GM04503 (cell line): ENCODE measurements at regions not wholly inside any gene's neighbourhood (a gene's known extent, or its start where the extent isn't known, plus 50 kb on each side); places are given as distances from the start of the nearest gene placed in this dataset.
"Not testable (repeated sequence)": the region's sequence is repeated elsewhere in the genome, so short reads cannot be mapped to it uniquely, and the experiment has no call there.

Experiments used
- DNase-seq: peaks from one replicate; pipeline ENCODE4 v3.0.0-alpha.2; 2012; ENCODE audit warnings: low read depth

GRCh38 chr4:123026015-123026414, 103.6 kb upstream of the NUDT6 start:
- DNase-seq: not testable (repeated sequence)

- DNase-seq: no peak
Observed at GRCh38 chr4:123031664-123032063, 109.3 kb upstream of the NUDT6 start.

- no peak for DNase-seq
Observed at GRCh38 chr4:123034023-123034422, 111.6 kb upstream of the NUDT6 start.

DNA sequence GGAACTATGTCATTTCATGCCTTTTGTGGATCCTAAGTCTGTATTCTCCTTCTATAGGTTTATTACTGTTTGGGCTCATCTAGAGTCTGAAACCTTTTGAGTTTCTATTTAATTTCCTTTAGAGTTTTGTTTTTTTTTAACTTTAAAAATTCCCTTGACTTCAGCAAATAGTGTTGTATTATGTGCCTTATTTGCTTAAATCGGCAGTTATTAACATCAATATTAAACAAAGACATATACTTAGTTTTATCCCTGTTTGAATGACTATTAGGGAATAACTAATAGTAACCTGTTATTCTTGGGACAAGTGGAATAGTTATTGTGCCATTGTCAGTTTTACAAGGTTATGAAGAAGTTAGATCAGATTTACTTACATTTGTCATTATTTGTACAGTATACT, 112.8 kb upstream of the NUDT6 start:
- no peak for DNase-seq

- DNase-seq: peak; percentile 34
Observed at GRCh38 chr4:123037804-123038203, 115.4 kb upstream of the NUDT6 start.

DNA sequence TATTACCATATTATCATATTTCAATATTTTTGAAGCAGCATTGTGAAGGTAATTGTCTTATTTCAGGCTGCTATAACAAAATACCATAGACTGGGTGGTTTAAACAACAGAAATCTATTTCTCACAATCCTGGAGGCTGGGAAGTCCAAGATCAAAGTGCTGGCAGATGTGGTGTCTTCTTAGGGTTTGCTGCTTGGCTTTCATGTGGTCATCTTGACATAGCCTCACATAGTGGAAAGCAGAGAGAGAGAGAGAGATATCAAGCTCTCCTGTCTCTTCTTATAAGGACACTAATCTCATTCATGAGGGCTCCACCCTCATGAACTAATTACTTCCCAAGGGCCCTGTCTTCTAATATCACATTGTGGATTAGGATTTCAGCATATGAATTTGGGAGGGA, 119.7 kb upstream of the NUDT6 start:
- no peak for DNase-seq

DNA sequence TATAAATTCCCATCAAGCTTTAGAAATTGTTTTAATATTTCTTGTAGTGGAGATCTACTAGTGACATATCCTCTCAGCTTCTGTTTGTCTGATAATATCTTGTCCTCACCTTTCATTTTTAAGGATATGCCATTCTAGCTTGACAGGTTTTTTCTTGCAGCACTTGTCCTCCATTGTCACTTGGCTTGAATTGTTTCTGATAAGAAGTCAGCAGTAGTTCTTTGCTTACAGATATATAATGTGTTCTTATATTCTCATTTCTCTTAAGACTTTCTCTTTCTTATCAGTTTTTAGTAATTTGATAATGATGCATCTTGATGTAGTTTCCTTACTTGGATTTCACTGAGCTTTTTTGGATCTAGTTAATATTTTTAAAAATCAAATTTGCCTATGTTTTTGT, 120.6 kb upstream of the NUDT6 start:
- DNase-seq: no peak

GRCh38 chr4:123043793-123044425, 121.5 kb upstream of the NUDT6 start:
- no peak for DNase-seq

DNA sequence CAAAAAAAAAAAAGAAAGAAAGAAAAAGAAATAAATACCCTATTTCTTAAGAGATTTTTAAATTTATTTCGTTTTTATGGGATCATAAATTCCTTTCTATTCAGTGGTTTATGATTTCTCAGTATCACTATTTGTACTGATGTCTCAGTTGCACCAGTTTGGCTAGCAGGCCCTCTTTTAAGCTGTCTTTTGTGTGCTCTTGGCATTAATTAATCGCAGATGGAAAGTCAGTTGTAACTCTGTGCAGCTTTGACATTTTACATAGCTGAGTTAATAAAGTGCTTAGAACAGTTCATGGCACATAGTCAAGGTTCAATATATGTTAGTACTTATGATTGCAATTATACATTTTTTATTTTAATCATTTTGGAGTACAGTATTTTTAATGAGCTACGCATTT, 123.7 kb upstream of the NUDT6 start:
- DNase-seq: no peak

- no peak for DNase-seq
Observed at GRCh38 chr4:123050018-123050417, 127.6 kb upstream of the NUDT6 start.

- DNase-seq: no peak
Observed at GRCh38 chr4:123052007-123052406, 129.6 kb upstream of the NUDT6 start.

DNA sequence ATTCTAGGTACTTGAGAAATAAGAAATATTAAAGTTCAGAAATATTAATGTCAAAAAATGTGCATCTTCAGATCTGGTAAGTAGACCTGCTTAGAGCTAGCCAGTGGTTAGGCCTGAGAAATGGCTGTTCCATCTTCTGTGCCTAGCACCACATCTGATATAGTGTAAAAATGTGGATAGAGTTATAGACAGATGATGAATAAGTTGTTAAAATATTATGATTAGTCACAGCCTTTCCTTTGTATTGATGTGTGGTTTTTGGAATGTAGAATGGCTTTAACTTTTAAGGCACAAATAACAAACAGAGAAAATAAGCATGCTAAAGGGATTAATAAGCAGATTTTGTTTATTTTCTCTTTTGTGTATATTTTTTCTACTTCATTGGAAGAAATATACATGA, 133.5 kb upstream of the NUDT6 start:
- no peak for DNase-seq

DNA sequence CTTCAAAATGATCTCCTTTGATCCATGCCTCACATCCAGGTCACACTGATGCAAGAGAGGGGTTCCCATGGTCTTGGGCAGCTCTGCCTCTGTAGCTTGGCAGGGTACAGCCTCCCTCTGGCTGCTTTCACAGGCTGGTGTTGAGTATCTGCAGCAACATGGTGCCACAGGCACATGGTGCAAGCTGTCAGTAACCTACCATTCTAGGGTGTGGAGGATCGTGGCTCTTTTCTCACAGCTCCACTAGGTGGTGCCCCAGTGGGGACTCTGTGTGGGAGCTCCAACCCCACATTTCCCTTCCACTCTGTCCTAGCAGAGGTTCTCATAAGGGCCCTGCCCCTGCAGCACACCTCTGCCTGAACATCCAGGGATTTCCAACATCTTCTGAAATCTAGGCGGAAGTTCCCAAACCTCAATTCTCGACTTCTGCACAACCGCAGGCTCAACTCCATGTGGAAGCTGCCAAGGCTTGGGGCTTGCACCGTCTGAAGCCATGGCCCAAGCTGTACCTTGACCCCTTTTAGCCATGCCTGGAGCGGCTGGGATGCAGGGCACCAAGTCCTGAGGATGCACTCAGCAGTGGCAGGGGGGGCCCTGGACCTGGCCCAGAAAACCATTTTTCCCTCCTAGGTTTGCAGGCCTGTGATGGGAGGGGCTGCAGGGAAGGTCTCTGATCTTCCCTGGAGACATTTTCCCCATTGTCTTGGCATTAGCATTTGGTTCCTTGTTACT, 137.8 kb upstream of the NUDT6 start:
- no peak for DNase-seq

- no peak for DNase-seq
Observed at GRCh38 chr4:123064390-123064789, 142.0 kb upstream of the NUDT6 start.

DNA sequence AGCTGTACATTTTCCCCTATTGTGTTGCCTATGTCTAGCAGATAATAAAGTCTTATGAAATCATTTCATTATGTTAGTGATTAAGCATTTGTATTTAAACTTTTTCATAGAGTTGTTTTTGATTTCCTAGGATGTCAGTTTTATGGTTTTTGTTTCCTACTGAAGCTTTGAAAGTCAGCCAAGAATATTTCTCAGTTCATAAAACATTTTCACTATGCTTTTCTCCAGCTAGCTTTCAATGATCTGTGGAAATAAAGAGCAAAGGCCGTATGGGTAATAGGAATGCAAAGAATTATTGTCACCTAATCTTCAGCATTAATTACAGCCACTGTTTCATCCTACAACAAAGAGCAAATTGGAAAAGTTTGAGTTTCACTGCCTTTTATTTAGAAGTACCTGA, 145.7 kb upstream of the NUDT6 start:
- no peak for DNase-seq

GRCh38 chr4:123072060-123072459, 149.7 kb upstream of the NUDT6 start:
- no peak for DNase-seq

DNA sequence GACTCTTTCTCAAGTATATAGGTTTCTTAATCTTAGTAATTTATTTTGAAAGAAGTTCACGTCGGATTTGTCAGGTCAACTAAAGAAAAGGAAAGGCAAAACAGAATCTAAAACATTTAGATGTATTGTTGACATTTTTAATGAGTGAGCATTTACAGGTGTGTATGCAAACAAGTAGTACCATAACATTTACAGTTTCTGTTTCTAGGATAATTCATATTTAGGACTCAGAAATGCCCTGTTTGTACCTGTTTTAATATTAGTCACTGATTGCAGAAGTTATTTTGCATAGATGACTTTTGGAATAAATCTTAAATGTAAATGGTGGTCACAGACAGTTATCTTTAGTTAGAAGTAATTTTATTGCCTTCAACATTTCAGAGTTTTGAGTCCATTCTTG, 151.3 kb upstream of the NUDT6 start:
- no peak for DNase-seq

DNA sequence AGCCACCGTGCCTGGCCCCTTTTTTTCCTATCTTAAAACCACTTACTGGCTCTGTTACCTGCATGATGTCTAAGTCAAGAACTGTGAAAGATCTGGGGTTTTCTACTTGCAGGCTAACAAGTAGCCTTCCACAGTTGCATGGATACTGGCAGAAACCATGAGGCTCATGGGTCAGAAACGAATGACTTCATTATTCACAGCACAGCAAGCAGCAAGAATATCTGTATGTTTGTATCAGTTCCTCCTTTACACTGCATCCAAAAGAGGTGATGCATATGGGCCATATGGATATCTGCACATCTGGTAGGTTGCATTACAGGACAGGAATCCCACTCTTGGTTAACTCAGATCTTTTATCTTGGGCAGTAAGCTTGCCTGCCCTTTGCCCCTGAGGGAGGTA, 154.9 kb upstream of the NUDT6 start:
- DNase-seq: no peak

DNA sequence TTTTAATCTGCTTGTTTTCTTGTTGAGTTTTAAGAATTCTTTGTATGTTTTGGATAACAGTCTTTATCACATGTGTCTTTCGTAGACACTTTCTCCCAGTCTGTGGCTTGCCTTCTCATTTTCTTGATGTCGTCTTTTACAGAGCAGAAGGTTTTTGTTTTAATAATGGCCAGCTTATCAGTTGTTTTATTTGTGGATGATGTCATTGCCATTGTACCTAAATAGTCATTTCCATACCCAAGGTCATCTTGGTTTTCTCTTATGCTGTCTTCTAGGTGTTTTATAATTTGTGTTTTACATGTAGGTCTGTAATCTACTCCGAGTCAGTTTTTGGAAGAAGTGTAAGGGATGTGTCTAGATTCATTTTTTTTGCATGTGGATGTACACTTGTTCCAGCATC, 159.6 kb upstream of the NUDT6 start:
- no peak for DNase-seq

DNA sequence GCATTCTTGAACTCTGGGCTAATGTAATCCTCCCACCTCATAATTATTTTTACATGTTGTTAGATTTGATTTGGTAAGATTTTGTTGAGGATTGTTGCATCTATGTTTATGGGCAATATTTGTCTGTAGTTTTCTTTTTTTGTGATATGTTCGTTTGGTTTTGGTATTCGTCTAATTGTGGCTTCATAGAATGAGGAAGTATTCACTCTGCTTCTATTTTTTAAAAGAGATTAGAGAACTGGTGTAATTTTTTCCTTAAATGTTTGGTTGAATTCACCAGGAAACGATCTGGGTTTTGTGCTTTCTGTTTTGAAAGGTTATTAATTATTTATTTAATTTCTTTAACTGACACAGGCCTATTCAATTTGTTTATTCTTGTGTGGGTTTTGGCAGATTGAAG, 161.2 kb upstream of the NUDT6 start:
- no peak for DNase-seq

GRCh38 chr4:123088501-123088900, 166.1 kb upstream of the NUDT6 start:
- no peak for DNase-seq

DNA sequence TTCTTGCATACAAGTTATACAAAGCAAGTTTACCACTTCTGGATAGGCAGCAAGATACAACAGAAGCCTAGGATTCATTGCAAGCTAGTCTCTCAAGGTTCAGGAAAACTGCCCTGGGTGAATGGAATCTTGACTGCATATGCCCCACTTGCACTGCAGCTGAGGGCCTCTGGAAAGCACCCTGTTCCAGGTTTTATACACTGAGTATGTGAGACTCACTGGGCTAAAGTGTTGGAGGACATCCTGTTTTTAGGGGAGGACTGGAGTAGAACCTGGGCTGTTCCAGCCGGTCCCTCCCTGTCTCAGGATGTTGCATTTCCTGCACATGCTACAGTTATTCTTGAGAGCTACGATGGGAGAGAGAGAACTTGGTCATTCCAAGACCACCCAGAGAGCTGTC, 168.5 kb upstream of the NUDT6 start:
- no peak for DNase-seq

DNA sequence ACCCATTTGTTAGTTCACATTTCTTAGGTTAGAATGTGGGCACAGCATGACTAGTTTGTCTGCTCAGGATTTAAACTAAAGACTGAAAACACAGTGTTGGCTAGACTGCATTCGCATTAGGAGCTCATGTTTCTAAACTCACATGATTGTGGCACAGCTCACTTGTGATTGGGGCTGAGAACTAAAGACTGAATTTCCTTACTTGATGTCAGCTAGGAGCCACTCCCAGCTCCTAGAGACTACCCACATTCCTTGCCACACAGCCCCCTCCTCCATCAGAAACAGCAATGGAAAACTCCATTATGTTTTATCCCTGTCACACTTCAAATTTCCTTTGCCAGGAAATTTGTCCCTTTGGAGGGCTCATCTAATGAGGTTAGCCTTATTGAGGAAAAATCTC, 170.2 kb upstream of the NUDT6 start:
- no peak for DNase-seq

- no peak for DNase-seq
Observed at GRCh38 chr4:123093236-123093635, 170.8 kb upstream of the NUDT6 start.
